Endothelial cell of umbilical vein (primary cell): ENCODE measurements at regions not wholly inside any gene's neighbourhood (a gene's known extent, or its start where the extent isn't known, plus 50 kb on each side); places are given as distances from the start of the nearest gene placed in this dataset.

Source experiments
- BruUV-seq: library from RNA; stranded (reverse); fragments of 400-500 nt; replicated peaks from 2 replicates; lab custom pipeline; 2021; lab: Mats Ljungman, UMichigan
- CTCF ChIA-PET: fragments of 300-600, 350-600 bp; sonication (Branson Sonifier 250); formaldehyde crosslinking; loops from one replicate; lab custom pipeline; 2021; ENCODE audit warnings: antibody characterized with exemption, inconsistent platforms; lab: Charles Lee
- POLR2A ChIA-PET: fragments of 300-600, 350-600 bp; sonication (Branson Sonifier 250); formaldehyde crosslinking; loops from one replicate; lab custom pipeline; 2021; ENCODE audit warnings: antibody characterized with exemption, inconsistent platforms; lab: Charles Lee
- DNase-seq: peaks from one replicate; pipeline ENCODE4 v3.0.0-alpha.2; 2011; ENCODE audit warnings: low read depth, low spot score
- FAIRE-seq: peaks from 2 replicates; lab custom pipeline; 2011; peaks lifted over from hg19 to GRCh38; lab: Jason Lieb, UNC
- H2AFZ ChIP-seq: 2 replicates; pipeline ENCODE4 v1.6.0; 2012; ENCODE audit warnings: low read depth, low read length, control low read depth, inconsistent platforms
- H3K27ac ChIP-seq: 2 replicates; pipeline ENCODE4 v1.5.1; 2011; ENCODE audit warnings: low read depth, mild to moderate bottlenecking, control low read depth, low read length, moderate library complexity; ENCODE audit not compliant: insufficient read depth
- H3K27me3 ChIP-seq, 2 experiments: 2 replicates each; pipeline versions ENCODE4 v1.6.0 to v1.6.1; 2011; ENCODE audit warnings: low read length in 2 of 2, mixed read lengths in 1 of 2; ENCODE audit not compliant: control insufficient read depth in 2 of 2, insufficient read depth in 2 of 2
- H3K36me3 ChIP-seq, 2 experiments: 2 replicates in 1 of 2; 3 replicates in 1 of 2; pipeline ENCODE4 v1.5.1; 2011; ENCODE audit warnings: low read length in 2 of 2, mild to moderate bottlenecking in 1 of 2, moderate library complexity in 1 of 2; ENCODE audit not compliant: control insufficient read depth in 2 of 2, insufficient read depth in 2 of 2; ENCODE audit errors: extremely low read depth in 1 of 2
- H3K4me1 ChIP-seq: 3 replicates; pipeline ENCODE4 v1.5.1; 2011; ENCODE audit warnings: mild to moderate bottlenecking, low read length; ENCODE audit not compliant: control insufficient read depth, insufficient read depth; ENCODE audit errors: extremely low read depth
- H3K4me2 ChIP-seq: 2 replicates; pipeline ENCODE4 v1.6.1; 2011; ENCODE audit warnings: low read length, control low read depth, mixed read lengths; ENCODE audit not compliant: insufficient read depth
- H3K4me3 ChIP-seq, 3 experiments: fragments of 200-600 bp in 1 of 3; sonication (generic), shearing (Covaris generic) in 1 of 3; replicated peaks in 1 of 3; 2 replicates each; pipeline ENCODE4 v1.5.1; 2011 to 2016; ENCODE audit warnings: control low read depth in 3 of 3, low read length in 3 of 3, mild to moderate bottlenecking in 2 of 3, inconsistent platforms in 1 of 3, low read depth in 1 of 3, moderate library complexity in 1 of 3; ENCODE audit not compliant: insufficient read depth in 1 of 3
- H3K79me2 ChIP-seq: 2 replicates; pipeline ENCODE4 v1.6.0; 2012; ENCODE audit warnings: low read length, inconsistent platforms; ENCODE audit not compliant: control insufficient read depth, insufficient read depth
- H3K9ac ChIP-seq: replicated peaks from 2 replicates; pipeline ENCODE3; 2011; ENCODE audit warnings: low read length, control low read depth; ENCODE audit not compliant: insufficient read depth; ENCODE audit errors: extremely low read depth
- H3K9me1 ChIP-seq: replicated peaks from 3 replicates; pipeline ENCODE4 v1.6.0; 2011; ENCODE audit warnings: mild to moderate bottlenecking, low read length; ENCODE audit not compliant: control insufficient read depth, insufficient read depth; ENCODE audit errors: extremely low read depth
- H3K9me3 ChIP-seq: replicated peaks from 2 replicates; pipeline ENCODE4 v1.5.1; 2012; ENCODE audit warnings: low read length, inconsistent platforms; ENCODE audit not compliant: control insufficient read depth, insufficient read depth
- H4K20me1 ChIP-seq: replicated peaks from 2 replicates; pipeline ENCODE3; 2011; ENCODE audit warnings: mild to moderate bottlenecking, low read length; ENCODE audit not compliant: control insufficient read depth, insufficient read depth; ENCODE audit errors: extremely low read depth
- CTCF ChIP-seq, 2 donors: IDR thresholded peaks; 1 replicate in 1 of 2; 2 replicates in 1 of 2; pipeline ENCODE4 v1.5.1; 2011; ENCODE audit warnings: low read length in 2 of 2, mild to moderate bottlenecking in 2 of 2, moderate library complexity in 2 of 2, control low read depth in 1 of 2, inconsistent platforms in 1 of 2, low read depth in 1 of 2; ENCODE audit not compliant: insufficient read depth in 1 of 2; ENCODE audit errors: extremely low read depth in 1 of 2
- GATA2 ChIP-seq: IDR thresholded peaks from 2 replicates; pipeline ENCODE4 v1.7.0; 2011; ENCODE audit warnings: low read depth, mild to moderate bottlenecking, moderate library complexity, mixed read lengths, low read length; ENCODE audit not compliant: insufficient read length, insufficient read depth
- JUN ChIP-seq: IDR thresholded peaks from 2 replicates; pipeline ENCODE4 v1.6.1; 2011; ENCODE audit warnings: borderline replicate concordance, low read depth; ENCODE audit not compliant: insufficient read length, insufficient read depth
- MAX ChIP-seq: IDR thresholded peaks from 2 replicates; pipeline ENCODE4 v1.6.1; 2011; ENCODE audit not compliant: insufficient read depth, insufficient read length
- POLR2AphosphoS5 ChIP-seq: IDR thresholded peaks from 2 replicates; pipeline ENCODE4 v1.6.1; 2012; ENCODE audit warnings: low read depth, mild to moderate bottlenecking, control low read depth, low read length, moderate library complexity; ENCODE audit not compliant: insufficient read depth
- dilution Hi-C: fragments of 300-500 bp; cut with MboI; formaldehyde crosslinking; loops from one replicate; pipeline ENCODE4 v1.15.0; 2019; ENCODE audit warnings: low sequenced_read_pairs; ENCODE audit not compliant: extremely low pct_ligation_motif_present
- intact Hi-C: fragments of 100-400 bp; cut with micrococcal nuclease; formaldehyde crosslinking; loops from one replicate; pipeline ENCODE4 v1.10.0; 2022

DNA sequence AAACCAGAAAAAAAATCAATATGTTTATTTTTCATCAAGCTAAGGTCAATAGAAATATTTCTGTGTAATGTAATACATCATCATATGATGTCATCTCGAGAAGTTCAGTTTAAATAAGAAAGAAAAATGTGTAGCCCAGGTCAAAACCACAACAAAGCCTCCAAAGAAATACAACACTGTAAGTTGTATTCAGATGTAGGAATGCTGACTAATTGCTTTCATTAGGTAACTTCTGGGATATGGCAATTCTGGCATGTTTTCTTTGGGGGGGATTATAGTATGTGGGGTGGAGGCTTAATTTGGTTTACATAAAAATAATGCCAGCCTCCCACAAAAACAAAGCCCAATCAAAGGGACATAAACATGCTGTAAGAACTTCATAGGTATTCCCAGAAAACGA lies 881.8 kb upstream of the CITED2 start:
- BruUV-seq: no TSS peak
- Histone ChIP-seq H3K27me3 (no peaks in the 10 kb centered on the region), H3K36me3 (no peaks in the 10 kb centered on the region), H3K9me1 (no peaks in the 10 kb centered on the region), H3K4me3 (no peak overlapping the region), H3K27ac (no peak overlapping the region), H3K9me3 (no peaks in the 10 kb centered on the region), H4K20me1 (no peaks in the 10 kb centered on the region), H3K9ac (no peak overlapping the region), H2AFZ (no peak overlapping the region), H3K4me1 (no peaks in the 10 kb centered on the region), H3K79me2 (no peaks in the 10 kb centered on the region), H3K4me2 (no peak overlapping the region)
- TF ChIP-seq MAX (no peak), JUN (no peak)
- CTCF ChIA-PET: no interaction called here
- FAIRE-seq: no peak
- no peak for DNase-seq
- intact Hi-C loops: no loop called here
- POLR2A ChIA-PET: no interaction called here
- dilution Hi-C loops: no loop called here

DNA sequence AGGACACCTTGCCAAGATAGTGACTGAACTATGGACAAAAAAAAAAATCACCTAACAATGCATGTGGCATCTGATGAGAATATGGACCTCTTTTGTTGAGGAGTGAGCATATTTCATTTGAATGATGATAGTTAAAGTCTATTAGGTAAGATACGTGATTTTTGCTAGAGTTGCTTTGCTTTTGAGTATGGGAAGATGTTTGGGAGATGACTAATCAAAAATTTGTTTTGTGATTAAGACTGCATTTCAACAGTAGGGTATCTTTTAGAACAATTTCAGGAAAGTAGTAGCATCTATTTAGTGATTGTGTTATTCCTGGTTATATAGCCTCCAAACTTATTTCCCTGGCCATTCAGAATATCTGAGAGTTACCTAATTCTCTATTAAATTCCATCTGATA lies 878.6 kb upstream of the CITED2 start:
- H3K4me2 ChIP-seq: no peak overlapping the region
- H3K9me3 ChIP-seq: no peaks in the 10 kb centered on the region
- H3K9ac ChIP-seq: no peak overlapping the region
- no peak overlapping the region for H2AFZ ChIP-seq
- intact Hi-C loops (no loop called here), dilution Hi-C loops (no loop called here)
- H3K36me3 ChIP-seq: no peaks in the 10 kb centered on the region
- no TSS peak for BruUV-seq
- POLR2A ChIA-PET: no interaction called here
- H3K27ac ChIP-seq: no peak overlapping the region
- no peak overlapping the region for H3K4me3 ChIP-seq
- H3K4me1 ChIP-seq: no peaks in the 10 kb centered on the region
- DNase-seq (no peak), FAIRE-seq (no peak)
- H3K27me3 ChIP-seq: no peaks in the 10 kb centered on the region
- TF ChIP-seq CTCF (IDR thresholded peaks at IDR 0.05; ENCODE audit: extremely low read depth in 1 of 2, insufficient read depth in 1 of 2, low read depth in 1 of 2, low read length in 2 of 2): no peak
- TF ChIP-seq POLR2AphosphoS5: no peak
- no peak for TF ChIP-seq GATA2
- no peaks in the 10 kb centered on the region for H4K20me1 ChIP-seq
- H3K9me1 ChIP-seq: no peaks in the 10 kb centered on the region
- CTCF ChIA-PET: no interaction called here
- no peaks in the 10 kb centered on the region for H3K79me2 ChIP-seq
